ENCODE measurements at regions not wholly inside any gene's neighbourhood (a gene's known extent, or its start where the extent isn't known, plus 50 kb on each side); places are given as distances from the start of the nearest gene placed in this dataset.

DNA sequence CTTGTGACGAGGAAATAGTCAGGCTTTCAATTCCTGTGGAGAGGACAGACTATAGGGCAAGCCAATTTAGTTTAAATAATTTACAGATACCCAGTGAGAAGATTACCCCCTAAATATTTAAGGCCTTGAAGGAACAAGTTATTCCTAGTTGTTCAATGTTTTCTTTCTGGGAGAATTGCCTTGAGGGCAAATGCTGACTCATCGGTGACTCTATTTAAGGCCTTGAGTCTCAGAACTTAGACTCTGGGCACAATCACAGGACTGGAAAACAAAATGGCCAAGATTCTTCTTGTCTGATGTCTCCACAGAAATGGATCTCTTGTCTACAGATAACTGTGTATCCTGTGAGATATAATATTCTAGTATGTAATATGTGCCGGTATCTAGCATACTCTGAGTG, 467.1 kb downstream of the SUCLG1 start:
- TF ChIP-seq, protein P1, sequence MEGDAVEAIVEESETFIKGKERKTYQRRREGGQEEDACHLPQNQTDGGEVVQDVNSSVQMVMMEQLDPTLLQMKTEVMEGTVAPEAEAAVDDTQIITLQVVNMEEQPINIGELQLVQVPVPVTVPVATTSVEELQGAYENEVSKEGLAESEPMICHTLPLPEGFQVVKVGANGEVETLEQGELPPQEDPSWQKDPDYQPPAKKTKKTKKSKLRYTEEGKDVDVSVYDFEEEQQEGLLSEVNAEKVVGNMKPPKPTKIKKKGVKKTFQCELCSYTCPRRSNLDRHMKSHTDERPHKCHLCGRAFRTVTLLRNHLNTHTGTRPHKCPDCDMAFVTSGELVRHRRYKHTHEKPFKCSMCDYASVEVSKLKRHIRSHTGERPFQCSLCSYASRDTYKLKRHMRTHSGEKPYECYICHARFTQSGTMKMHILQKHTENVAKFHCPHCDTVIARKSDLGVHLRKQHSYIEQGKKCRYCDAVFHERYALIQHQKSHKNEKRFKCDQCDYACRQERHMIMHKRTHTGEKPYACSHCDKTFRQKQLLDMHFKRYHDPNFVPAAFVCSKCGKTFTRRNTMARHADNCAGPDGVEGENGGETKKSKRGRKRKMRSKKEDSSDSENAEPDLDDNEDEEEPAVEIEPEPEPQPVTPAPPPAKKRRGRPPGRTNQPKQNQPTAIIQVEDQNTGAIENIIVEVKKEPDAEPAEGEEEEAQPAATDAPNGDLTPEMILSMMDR (conservative IDR thresholded peaks at IDR 0.05; ENCODE audit: low read length), result no peak
- TF ChIP-seq EZH2phosphoT487 (IDR thresholded peaks at IDR 0.05; ENCODE audit: borderline replicate concordance), result no peak

Measured in Loucy (cell line).